ENCODE measurements at regions not wholly inside any gene's neighbourhood (a gene's known extent, or its start where the extent isn't known, plus 50 kb on each side); places are given as distances from the start of the nearest gene placed in this dataset.

- no peak for DNase-seq (ENCODE audit: low spot score)
- in situ Hi-C loops (cut with MboI; ENCODE audit: low pct_unique_long_range_greater_than_20kb, low sequenced_read_pairs, unreplicated experiment) = no loop called here
- TF ChIP-seq CTCF (IDR thresholded peaks at IDR 0.05; ENCODE audit: extremely low read depth, insufficient read depth, missing control alignments) = no peak
Measured at GRCh38 chr6:169891421-169891820, 140.0 kb downstream of the ERMARD start.

GRCh38 chr6:169890901-169891300 is 139.5 kb downstream of the ERMARD start:
- in situ Hi-C loops (cut with MboI; ENCODE audit: low pct_unique_long_range_greater_than_20kb, low sequenced_read_pairs, unreplicated experiment) = no loop called here
- no peak for DNase-seq (ENCODE audit: low spot score)
- no peak for TF ChIP-seq CTCF (IDR thresholded peaks at IDR 0.05; ENCODE audit: extremely low read depth, insufficient read depth, missing control alignments)

- TF ChIP-seq CTCF (IDR thresholded peaks at IDR 0.05; ENCODE audit: extremely low read depth, insufficient read depth, missing control alignments) = no peak
- in situ Hi-C loops (cut with MboI; ENCODE audit: low pct_unique_long_range_greater_than_20kb, low sequenced_read_pairs, unreplicated experiment) = no loop called here
- no peak for DNase-seq (ENCODE audit: low spot score)
Measured at GRCh38 chr6:169890049-169890448, 138.6 kb downstream of the ERMARD start.

- in situ Hi-C loops (cut with MboI; ENCODE audit: low pct_unique_long_range_greater_than_20kb, low sequenced_read_pairs, unreplicated experiment) = no loop called here
- no peak for TF ChIP-seq CTCF (IDR thresholded peaks at IDR 0.05; ENCODE audit: extremely low read depth, insufficient read depth, missing control alignments)
- DNase-seq (ENCODE audit: low spot score) = no peak
Measured at GRCh38 chr6:169887529-169888140, 136.2 kb downstream of the ERMARD start.

GRCh38 chr6:169886631-169887227 is 135.3 kb downstream of the ERMARD start:
- no peak for TF ChIP-seq CTCF (IDR thresholded peaks at IDR 0.05; ENCODE audit: extremely low read depth, insufficient read depth, missing control alignments)
- in situ Hi-C loops (cut with MboI; ENCODE audit: low pct_unique_long_range_greater_than_20kb, low sequenced_read_pairs, unreplicated experiment) = no loop called here
- no peak for DNase-seq (ENCODE audit: low spot score)

- no peak for DNase-seq (ENCODE audit: low spot score)
- in situ Hi-C loops (cut with MboI; ENCODE audit: low pct_unique_long_range_greater_than_20kb, low sequenced_read_pairs, unreplicated experiment) = no loop called here
- TF ChIP-seq CTCF (IDR thresholded peaks at IDR 0.05; ENCODE audit: extremely low read depth, insufficient read depth, missing control alignments) = no peak
Measured at GRCh38 chr6:169885831-169886230, 134.4 kb downstream of the ERMARD start.

Data from GM13977 (cell line).